Fibroblast of lung (primary cell): ENCODE measurements at regions not wholly inside any gene's neighbourhood (a gene's known extent, or its start where the extent isn't known, plus 50 kb on each side); places are given as distances from the start of the nearest gene placed in this dataset.
A peak's percentile ranks its signal among the peaks of the same experiment; 100 is the strongest.

Source experiments
- DNase-seq, 2 donors: peaks; one replicate each; pipeline versions ENCODE4 v3.0.0 to v3.0.0-alpha.2; 2010; ENCODE audit warnings: low read depth in 2 of 2
- H2AFZ ChIP-seq: 2 replicates; pipeline ENCODE4 v1.5.1; 2012; ENCODE audit warnings: low read length, control low read depth, inconsistent platforms
- H3K27ac ChIP-seq: 2 replicates; pipeline ENCODE4 v1.5.1; 2011; ENCODE audit warnings: low read length, control low read depth; ENCODE audit not compliant: insufficient read depth
- H3K27me3 ChIP-seq: 2 replicates; pipeline ENCODE4 v1.5.1; 2011; ENCODE audit warnings: mild to moderate bottlenecking, low read length; ENCODE audit not compliant: control insufficient read depth, insufficient read depth
- H3K36me3 ChIP-seq: 2 replicates; pipeline ENCODE4 v1.5.1; 2011; ENCODE audit warnings: low read length; ENCODE audit not compliant: control insufficient read depth, insufficient read depth
- H3K4me1 ChIP-seq: 2 replicates; pipeline ENCODE4 v1.5.1; 2011; ENCODE audit warnings: low read length; ENCODE audit not compliant: control insufficient read depth, insufficient read depth; ENCODE audit errors: extremely low read depth
- H3K4me2 ChIP-seq: 2 replicates; pipeline ENCODE4 v1.5.1; 2011; ENCODE audit warnings: low read length, control low read depth; ENCODE audit not compliant: insufficient read depth; ENCODE audit errors: extremely low read depth
- H3K4me3 ChIP-seq, 4 experiments: fragments of 200-600 bp in 1 of 4; sonication (generic) in 1 of 4; replicated peaks in 1 of 4; 2 replicates each; pipeline ENCODE4 v1.5.1; 2011 to 2016; ENCODE audit warnings: low read length in 4 of 4, low read depth in 3 of 4, mild to moderate bottlenecking in 3 of 4, control low read depth in 2 of 4, inconsistent platforms in 1 of 4, mixed read lengths in 1 of 4; ENCODE audit not compliant: insufficient read depth in 1 of 4; ENCODE audit errors: control extremely low read depth in 1 of 4
- H3K79me2 ChIP-seq: 2 replicates; pipeline ENCODE4 v1.5.1; 2012; ENCODE audit warnings: mild to moderate bottlenecking, low read length, inconsistent platforms; ENCODE audit not compliant: control insufficient read depth, insufficient read depth
- H3K9ac ChIP-seq: 2 replicates; pipeline ENCODE4 v1.5.1; 2011; ENCODE audit warnings: mild to moderate bottlenecking, low read length, control low read depth; ENCODE audit not compliant: insufficient read depth
- H3K9me3 ChIP-seq: 2 replicates; pipeline ENCODE4 v1.5.1; 2012; ENCODE audit warnings: low read depth, low read length; ENCODE audit not compliant: control insufficient read depth, insufficient read depth
- H4K20me1 ChIP-seq: 2 replicates; pipeline ENCODE4 v1.5.1; 2011; ENCODE audit warnings: low read length; ENCODE audit not compliant: control insufficient read depth, insufficient read depth; ENCODE audit errors: extremely low read depth
- CTCF ChIP-seq, 2 donors: IDR thresholded peaks in 1 of 2; conservative IDR thresholded peaks in 1 of 2; 1 replicate in 1 of 2; 2 replicates in 1 of 2; pipeline ENCODE4 v1.5.1; 2011 to 2012; ENCODE audit warnings: low read length in 2 of 2, control low read depth in 1 of 2, inconsistent platforms in 1 of 2, low read depth in 1 of 2, mild to moderate bottlenecking in 1 of 2
- EZH2 ChIP-seq: IDR thresholded peaks from 2 replicates; pipeline ENCODE4 v1.5.1; 2012; ENCODE audit warnings: low read length, control low read depth, mild to moderate bottlenecking; ENCODE audit errors: missing control alignments

DNA sequence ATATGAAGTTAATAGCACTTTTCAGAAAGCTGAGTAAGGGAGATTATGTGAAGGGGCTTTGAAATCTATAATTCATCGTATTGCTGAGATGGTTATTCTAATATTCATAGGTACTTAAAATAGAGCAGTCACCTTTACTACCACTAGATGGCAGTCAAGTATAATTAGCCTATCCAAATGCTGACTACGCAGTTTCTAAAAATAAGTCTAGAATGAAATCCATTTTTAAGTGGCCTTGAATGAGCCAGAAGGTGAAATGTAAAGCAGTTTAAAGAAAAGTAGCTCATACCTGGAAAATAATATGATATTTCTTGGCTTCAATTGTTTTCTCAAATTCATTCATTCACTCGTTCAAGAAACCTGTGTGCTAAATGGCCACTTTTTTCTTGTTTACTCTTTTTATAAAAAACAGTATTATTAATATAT is 1277.1 kb downstream of the GATA3 start:
- no peaks in the 10 kb centered on the region for H3K36me3 ChIP-seq
- no peak overlapping the region for H3K4me3 ChIP-seq
- H3K4me2 ChIP-seq = no peak overlapping the region
- H4K20me1 ChIP-seq = no peaks in the 10 kb centered on the region
- no peaks in the 10 kb centered on the region for H3K9me3 ChIP-seq
- H3K27me3 ChIP-seq = no peaks in the 10 kb centered on the region
- H3K79me2 ChIP-seq = no peaks in the 10 kb centered on the region
- no peak overlapping the region for H2AFZ ChIP-seq
- no peak overlapping the region for H3K9ac ChIP-seq
- H3K4me1 ChIP-seq = no peaks in the 10 kb centered on the region
- TF ChIP-seq CTCF (conservative IDR thresholded peaks at IDR 0.05 in 1 of 2, IDR thresholded peaks at IDR 0.05 in 1 of 2; ENCODE audit: low read depth in 1 of 2, low read length in 2 of 2) = peak; percentile 48 to 73
- TF ChIP-seq EZH2 = no peak
- no peak overlapping the region for H3K27ac ChIP-seq
- DNase-seq = peak; percentile 45 to 83

GRCh38 chr10:9334270-9334669 is 1279.8 kb downstream of the GATA3 start:
- Histone ChIP-seq H3K4me3 (no peak overlapping the region), H3K4me1 (no peaks in the 10 kb centered on the region), H4K20me1 (no peaks in the 10 kb centered on the region), H3K79me2 (no peaks in the 10 kb centered on the region), H3K9me3 (no peaks in the 10 kb centered on the region), H3K36me3 (no peaks in the 10 kb centered on the region), H3K27me3 (no peaks in the 10 kb centered on the region), H3K4me2 (no peak overlapping the region), H3K27ac (no peak overlapping the region), H3K9ac (no peak overlapping the region), H2AFZ (no peak overlapping the region)
- no peak for DNase-seq
- TF ChIP-seq CTCF (conservative IDR thresholded peaks at IDR 0.05 in 1 of 2, IDR thresholded peaks at IDR 0.05 in 1 of 2; ENCODE audit: low read depth in 1 of 2, low read length in 2 of 2) (no peak), EZH2 (no peak)

- no peak overlapping the region for H3K4me2 ChIP-seq
- TF ChIP-seq EZH2 (no peak), CTCF (conservative IDR thresholded peaks at IDR 0.05 in 1 of 2, IDR thresholded peaks at IDR 0.05 in 1 of 2; ENCODE audit: low read depth in 1 of 2, low read length in 2 of 2) (no peak)
These were observed 1285.2 kb downstream of the GATA3 start for GRCh38 chr10:9339716-9340115.

More at GRCh38 chr10:9339716-9340115, 1285.2 kb downstream of the GATA3 start:
- H3K4me1 ChIP-seq = no peaks in the 10 kb centered on the region
- no peaks in the 10 kb centered on the region for H3K36me3 ChIP-seq
- no peaks in the 10 kb centered on the region for H3K9me3 ChIP-seq
- DNase-seq = no peak
- H3K4me3 ChIP-seq = no peak overlapping the region
- no peak overlapping the region for H2AFZ ChIP-seq
- H3K9ac ChIP-seq = no peak overlapping the region
- H3K27ac ChIP-seq = no peak overlapping the region
- no peaks in the 10 kb centered on the region for H3K79me2 ChIP-seq
- no peaks in the 10 kb centered on the region for H3K27me3 ChIP-seq
- H4K20me1 ChIP-seq = no peaks in the 10 kb centered on the region
